Fibroblast of skin of back (primary cell): ENCODE measurements at regions not wholly inside any gene's neighbourhood (a gene's known extent, or its start where the extent isn't known, plus 50 kb on each side); places are given as distances from the start of the nearest gene placed in this dataset.
A peak's percentile ranks its signal among the peaks of the same experiment; 100 is the strongest.
"Not testable (repeated sequence)": the region's sequence is repeated elsewhere in the genome, so short reads cannot be mapped to it uniquely, and the experiment has no call there.

Source experiments
- DNase-seq: peaks from one replicate; pipeline ENCODE4 v3.0.0-alpha.2; 2013

GRCh38 chr5:60517094-60517694, 182.8 kb downstream of the DEPDC1B start:
- DNase-seq = no peak

GRCh38 chr5:60516688-60517087, 183.3 kb downstream of the DEPDC1B start:
- DNase-seq = no peak

- DNase-seq = no peak
Observed at GRCh38 chr5:60514152-60514551, 185.8 kb downstream of the DEPDC1B start.

GRCh38 chr5:60512117-60512516, 187.8 kb downstream of the DEPDC1B start:
- DNase-seq = no peak

GRCh38 chr5:60510663-60511062, 189.3 kb downstream of the DEPDC1B start:
- no peak for DNase-seq

- no peak for DNase-seq
Observed at GRCh38 chr5:60510049-60510448, 189.9 kb downstream of the DEPDC1B start.

- DNase-seq = no peak
Observed at GRCh38 chr5:60509519-60509918, 190.4 kb downstream of the DEPDC1B start.

GRCh38 chr5:60507687-60508086, 192.3 kb downstream of the DEPDC1B start:
- DNase-seq = peak; percentile 72

GRCh38 chr5:60505373-60506171, 194.4 kb downstream of the DEPDC1B start:
- no peak for DNase-seq

GRCh38 chr5:60504342-60504741, 195.6 kb downstream of the DEPDC1B start:
- no peak for DNase-seq

GRCh38 chr5:60503771-60504170, 196.2 kb downstream of the DEPDC1B start:
- no peak for DNase-seq

GRCh38 chr5:60497706-60498500, 202.1 kb downstream of the DEPDC1B start:
- peak; percentile 68 for DNase-seq

- peak; percentile 52 for DNase-seq
Observed at GRCh38 chr5:60495644-60496520, 204.1 kb downstream of the DEPDC1B start.

GRCh38 chr5:60494635-60495034, 205.3 kb downstream of the DEPDC1B start:
- DNase-seq = no peak

GRCh38 chr5:60494144-60494543, 205.8 kb downstream of the DEPDC1B start:
- DNase-seq = no peak

GRCh38 chr5:60493372-60493771, 206.6 kb downstream of the DEPDC1B start:
- DNase-seq = no peak

- peak; percentile 85 for DNase-seq
Observed at GRCh38 chr5:60492958-60493357, 207.0 kb downstream of the DEPDC1B start.

GRCh38 chr5:60492358-60492757, 207.6 kb downstream of the DEPDC1B start:
- DNase-seq = not testable (repeated sequence)

- DNase-seq = no peak
Observed at GRCh38 chr5:60490597-60491166, 209.3 kb downstream of the DEPDC1B start.

- no peak for DNase-seq
Observed at GRCh38 chr5:60489856-60490255, 210.1 kb downstream of the DEPDC1B start.

- DNase-seq = no peak
Observed at GRCh38 chr5:60489377-60489776, 210.6 kb downstream of the DEPDC1B start.
